ENCODE measurements at regions not wholly inside any gene's neighbourhood (a gene's known extent, or its start where the extent isn't known, plus 50 kb on each side); places are given as distances from the start of the nearest gene placed in this dataset.

DNA sequence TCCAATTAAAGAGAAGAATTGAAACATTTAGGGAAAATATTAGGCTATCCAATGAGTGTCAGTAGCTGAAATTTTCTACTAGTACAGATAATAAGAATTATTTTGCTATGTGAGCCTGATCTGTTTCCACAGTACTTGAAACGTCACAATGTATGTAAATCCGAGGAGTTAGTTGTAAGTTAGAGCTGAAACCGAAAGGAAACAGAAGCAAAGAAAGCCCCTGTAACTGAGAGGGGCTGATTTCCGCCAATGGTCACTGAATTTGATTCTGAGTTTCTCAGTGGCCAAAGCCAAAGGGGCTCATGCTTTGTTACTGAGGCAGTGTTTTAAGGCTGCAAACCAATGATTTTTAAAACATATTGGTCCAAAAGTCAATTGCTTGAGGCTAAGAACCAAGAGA lies 168.3 kb upstream of the DUSP10 start:
- DNase-seq (ENCODE audit: low read depth), result no peak
- TF ChIP-seq, protein P1, sequence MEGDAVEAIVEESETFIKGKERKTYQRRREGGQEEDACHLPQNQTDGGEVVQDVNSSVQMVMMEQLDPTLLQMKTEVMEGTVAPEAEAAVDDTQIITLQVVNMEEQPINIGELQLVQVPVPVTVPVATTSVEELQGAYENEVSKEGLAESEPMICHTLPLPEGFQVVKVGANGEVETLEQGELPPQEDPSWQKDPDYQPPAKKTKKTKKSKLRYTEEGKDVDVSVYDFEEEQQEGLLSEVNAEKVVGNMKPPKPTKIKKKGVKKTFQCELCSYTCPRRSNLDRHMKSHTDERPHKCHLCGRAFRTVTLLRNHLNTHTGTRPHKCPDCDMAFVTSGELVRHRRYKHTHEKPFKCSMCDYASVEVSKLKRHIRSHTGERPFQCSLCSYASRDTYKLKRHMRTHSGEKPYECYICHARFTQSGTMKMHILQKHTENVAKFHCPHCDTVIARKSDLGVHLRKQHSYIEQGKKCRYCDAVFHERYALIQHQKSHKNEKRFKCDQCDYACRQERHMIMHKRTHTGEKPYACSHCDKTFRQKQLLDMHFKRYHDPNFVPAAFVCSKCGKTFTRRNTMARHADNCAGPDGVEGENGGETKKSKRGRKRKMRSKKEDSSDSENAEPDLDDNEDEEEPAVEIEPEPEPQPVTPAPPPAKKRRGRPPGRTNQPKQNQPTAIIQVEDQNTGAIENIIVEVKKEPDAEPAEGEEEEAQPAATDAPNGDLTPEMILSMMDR (IDR thresholded peaks at IDR 0.05; ENCODE audit: low read depth, low read length, missing control alignments), result no peak
- H3K4me3 ChIP-seq (ENCODE audit: low read depth, low read length), result no peak overlapping the region

DNA sequence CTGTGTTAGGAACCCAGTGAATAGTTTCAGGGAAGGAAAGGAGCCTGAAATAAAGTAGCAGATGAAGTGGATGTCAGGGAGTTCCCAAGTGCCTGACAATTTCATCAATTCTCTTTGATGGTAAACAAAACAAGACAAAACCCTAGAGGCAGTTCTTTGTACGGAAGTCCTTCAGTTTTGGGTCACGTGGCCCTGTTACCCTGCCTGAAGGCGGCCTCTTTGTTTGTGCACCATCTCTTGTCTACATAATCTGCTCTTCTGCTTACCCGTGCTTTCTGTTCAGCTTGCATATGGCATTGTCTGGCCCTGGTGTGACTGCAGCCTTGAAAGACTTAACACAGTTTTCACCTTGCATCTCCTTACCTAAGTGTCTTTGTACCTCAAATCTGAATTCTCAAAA lies 166.7 kb upstream of the DUSP10 start:
- TF ChIP-seq, protein P1 (IDR thresholded peaks at IDR 0.05; ENCODE audit: low read depth, low read length, missing control alignments), result no peak
- H3K4me3 ChIP-seq (ENCODE audit: low read depth, low read length), result no peak overlapping the region
- DNase-seq (ENCODE audit: low read depth), result no peak

DNA sequence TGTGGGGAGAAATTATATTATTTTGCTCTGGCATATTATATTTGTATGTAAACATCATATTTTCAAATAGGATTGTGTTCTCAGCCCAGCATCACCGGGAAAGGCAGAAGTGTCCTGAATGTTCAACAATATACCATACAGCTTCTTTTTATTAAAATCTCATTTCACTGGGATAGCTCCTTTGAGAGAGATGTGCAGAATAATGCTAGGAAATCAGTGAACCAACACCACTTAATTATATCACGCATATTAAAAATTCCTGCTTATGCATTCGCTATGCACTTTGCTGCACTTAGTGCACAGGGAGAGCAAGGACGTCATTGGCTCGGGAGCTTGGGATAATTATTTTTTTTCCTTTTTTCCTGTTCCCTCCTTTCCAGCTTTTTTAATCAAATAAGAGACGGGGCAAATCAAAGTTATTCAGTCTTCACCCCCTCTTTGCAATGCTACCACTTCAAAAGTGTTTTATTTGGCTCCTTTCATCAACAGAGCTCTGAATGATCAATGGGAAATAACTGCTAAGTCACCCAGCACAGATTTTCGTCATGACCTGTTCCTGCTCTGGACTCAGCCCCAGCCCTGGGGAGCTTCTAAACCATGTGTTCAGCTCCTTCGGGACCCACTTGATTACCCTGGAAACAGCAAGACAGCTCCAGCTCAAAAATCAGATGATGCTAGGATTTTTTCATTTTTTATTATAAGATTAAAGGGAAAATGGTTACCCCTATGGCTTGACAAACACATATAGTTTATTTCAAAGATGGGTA lies 165.5 kb upstream of the DUSP10 start:
- TF ChIP-seq, protein P1 (IDR thresholded peaks at IDR 0.05; ENCODE audit: low read depth, low read length, missing control alignments), result no peak
- DNase-seq (ENCODE audit: low read depth), result no peak
- no peak overlapping the region for H3K4me3 ChIP-seq (ENCODE audit: low read depth, low read length)

DNA sequence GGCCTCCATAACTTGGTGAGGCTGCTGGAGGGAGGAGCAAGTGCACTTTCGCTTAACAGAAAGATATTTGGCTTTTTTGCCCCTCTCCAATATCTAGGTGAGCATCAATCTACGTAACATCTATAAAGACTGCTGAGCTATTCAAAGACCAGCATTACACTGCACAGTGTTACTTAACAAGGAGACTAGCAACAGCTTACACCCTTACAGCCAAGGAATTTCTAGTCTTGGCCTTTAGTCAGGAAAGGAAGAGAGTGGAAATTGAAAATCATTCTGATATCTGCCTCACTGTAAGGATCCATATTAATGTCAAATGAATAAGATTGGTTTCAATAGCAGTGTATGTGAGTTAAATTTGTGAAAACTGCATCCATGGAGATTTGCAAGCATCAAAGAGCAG lies 163.9 kb upstream of the DUSP10 start:
- DNase-seq (ENCODE audit: low read depth), result no peak
- H3K4me3 ChIP-seq (ENCODE audit: low read depth, low read length), result no peak overlapping the region
- TF ChIP-seq, protein P1 (IDR thresholded peaks at IDR 0.05; ENCODE audit: low read depth, low read length, missing control alignments), result no peak

DNA sequence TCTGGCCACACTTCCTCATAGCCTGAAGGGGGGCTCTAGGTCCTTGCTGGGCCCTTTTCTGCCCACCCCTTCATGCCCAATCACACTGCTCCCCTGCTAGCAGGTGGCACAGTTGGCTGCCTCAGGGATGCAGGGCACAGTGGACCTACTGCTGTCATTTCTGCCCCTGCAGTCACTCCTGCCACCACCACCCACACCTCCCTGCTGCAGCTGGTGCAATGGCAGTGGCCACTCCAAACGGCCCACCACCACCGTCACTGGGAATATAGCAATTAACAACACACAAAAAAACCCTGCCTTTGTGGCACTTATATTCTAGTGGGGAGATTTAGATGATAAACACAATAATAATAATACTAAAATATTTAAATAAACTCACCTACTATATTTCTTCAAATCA lies 162.4 kb upstream of the DUSP10 start:
- DNase-seq (ENCODE audit: low read depth), result no peak
- TF ChIP-seq, protein P1 (IDR thresholded peaks at IDR 0.05; ENCODE audit: low read depth, low read length, missing control alignments), result no peak
- H3K4me3 ChIP-seq (ENCODE audit: low read depth, low read length), result no peak overlapping the region

DNA sequence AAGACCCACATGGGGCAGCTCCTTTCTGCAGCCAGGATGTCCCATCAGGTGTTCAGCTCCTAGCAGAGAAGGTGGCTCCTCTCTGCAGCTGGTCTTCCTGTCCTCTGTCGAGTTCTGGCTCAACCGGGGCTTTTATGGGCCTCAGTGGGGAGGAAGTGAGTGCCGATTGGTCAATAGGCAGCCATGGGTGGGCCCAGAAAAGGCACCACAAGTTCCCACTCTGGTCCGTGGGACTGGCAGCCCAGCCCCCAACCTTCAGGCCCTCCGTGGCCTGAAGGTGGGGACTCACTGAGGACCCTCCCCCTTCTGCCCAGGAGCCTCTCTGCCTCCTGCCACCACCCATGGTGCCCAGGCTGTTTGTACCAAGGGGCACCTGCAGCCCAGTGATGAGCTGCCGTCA lies 161.7 kb upstream of the DUSP10 start:
- TF ChIP-seq, protein P1 (IDR thresholded peaks at IDR 0.05; ENCODE audit: low read depth, low read length, missing control alignments), result no peak
- H3K4me3 ChIP-seq (ENCODE audit: low read depth, low read length), result no peak overlapping the region

DNA sequence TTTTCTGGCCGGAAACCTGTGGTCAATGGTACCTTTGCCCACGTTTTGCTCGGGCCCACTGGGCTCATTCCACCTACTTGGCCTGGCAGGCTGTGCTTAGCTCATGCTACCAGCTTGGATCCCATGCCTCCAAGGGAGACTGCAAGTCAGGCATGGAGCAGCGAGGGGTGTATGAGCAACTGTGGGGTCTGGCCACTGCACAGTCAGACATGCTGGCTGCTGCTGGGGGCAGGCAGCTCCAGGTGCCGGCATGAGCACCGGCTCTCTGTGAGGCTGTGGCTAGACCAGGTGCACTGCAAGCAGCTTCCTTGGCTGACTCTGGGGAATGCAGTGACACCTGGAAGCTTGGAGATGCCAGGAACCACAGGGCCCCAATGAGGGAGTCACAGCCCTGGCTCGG lies 161.1 kb upstream of the DUSP10 start:
- TF ChIP-seq, protein P1 (IDR thresholded peaks at IDR 0.05; ENCODE audit: low read depth, low read length, missing control alignments), result no peak
- H3K4me3 ChIP-seq (ENCODE audit: low read depth, low read length), result no peak overlapping the region
- DNase-seq (ENCODE audit: low read depth), result no peak

More for the DNA sequence above, 161.7 kb upstream of the DUSP10 start:
- DNase-seq (ENCODE audit: low read depth), result no peak

Data from GM12864 (cell line).